Progenitor cell of endocrine pancreas (in vitro differentiated cells): ENCODE measurements at regions not wholly inside any gene's neighbourhood (a gene's known extent, or its start where the extent isn't known, plus 50 kb on each side); places are given as distances from the start of the nearest gene placed in this dataset.

Experiments used
- DNase-seq: peaks from one replicate; pipeline ENCODE4 v3.0.0; 2021; ENCODE audit warnings: low spot score; ENCODE audit not compliant: unreplicated experiment
- H3K27ac Mint-ChIP-seq: 2 replicates; pipeline ENCODE4 v1.8.0; 2021; ENCODE audit warnings: mild to moderate bottlenecking, moderate library complexity, mixed read lengths
- H3K27me3 Mint-ChIP-seq: 2 replicates; pipeline ENCODE4 v1.8.0; 2021; ENCODE audit warnings: mixed read lengths
- H3K36me3 Mint-ChIP-seq: 2 replicates; pipeline ENCODE4 v1.8.0; 2022; ENCODE audit warnings: mixed read lengths; ENCODE audit not compliant: insufficient read depth
- H3K4me1 Mint-ChIP-seq: 2 replicates; pipeline ENCODE4 v1.8.0; 2021; ENCODE audit warnings: low read depth, mixed read lengths
- H3K4me3 Mint-ChIP-seq: 2 replicates; pipeline ENCODE4 v1.8.0; 2021; ENCODE audit warnings: low read depth, mild to moderate bottlenecking, moderate library complexity, mixed read lengths
- H3K9me3 Mint-ChIP-seq: 2 replicates; pipeline ENCODE4 v1.8.0; 2021; ENCODE audit warnings: low read depth, mixed read lengths
- TF ChIP-seq, protein P1 (sequence below): fragments of 200-600 bp; sonication (generic); IDR thresholded peaks from one replicate; pipeline ENCODE4 v1.5.0; 2021; ENCODE audit warnings: antibody characterized with exemption, mild to moderate bottlenecking; ENCODE audit not compliant: unreplicated experiment

DNA sequence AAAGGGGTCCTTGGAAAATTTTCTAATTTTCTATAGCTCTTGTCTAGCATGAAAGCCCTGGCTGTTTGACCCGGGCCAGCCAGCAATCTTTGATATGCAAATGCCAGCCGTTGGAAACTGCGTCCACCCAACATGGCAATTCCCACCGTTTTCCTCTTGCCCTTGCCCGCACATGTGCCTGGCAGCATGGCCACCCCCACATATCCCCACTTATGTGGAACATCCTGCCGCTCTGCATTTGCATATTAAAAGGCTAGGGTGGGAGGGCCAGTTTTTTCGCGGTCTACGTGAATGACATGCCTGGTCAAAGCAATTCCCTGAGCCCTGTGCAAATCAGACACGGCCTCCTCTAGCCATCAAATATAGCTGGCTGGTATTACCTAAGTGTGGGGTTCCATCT lies 110.3 kb upstream of the TDRD3 start:
- Mint-ChIP-seq H3K4me3 (no peak overlapping the region), H3K27me3 (no peaks in the 10 kb centered on the region), H3K36me3 (no peaks in the 10 kb centered on the region), H3K27ac (no peak overlapping the region), H3K4me1 (no peaks in the 10 kb centered on the region), H3K9me3 (no peaks in the 10 kb centered on the region)
- no peak for DNase-seq
- TF ChIP-seq, protein P1, sequence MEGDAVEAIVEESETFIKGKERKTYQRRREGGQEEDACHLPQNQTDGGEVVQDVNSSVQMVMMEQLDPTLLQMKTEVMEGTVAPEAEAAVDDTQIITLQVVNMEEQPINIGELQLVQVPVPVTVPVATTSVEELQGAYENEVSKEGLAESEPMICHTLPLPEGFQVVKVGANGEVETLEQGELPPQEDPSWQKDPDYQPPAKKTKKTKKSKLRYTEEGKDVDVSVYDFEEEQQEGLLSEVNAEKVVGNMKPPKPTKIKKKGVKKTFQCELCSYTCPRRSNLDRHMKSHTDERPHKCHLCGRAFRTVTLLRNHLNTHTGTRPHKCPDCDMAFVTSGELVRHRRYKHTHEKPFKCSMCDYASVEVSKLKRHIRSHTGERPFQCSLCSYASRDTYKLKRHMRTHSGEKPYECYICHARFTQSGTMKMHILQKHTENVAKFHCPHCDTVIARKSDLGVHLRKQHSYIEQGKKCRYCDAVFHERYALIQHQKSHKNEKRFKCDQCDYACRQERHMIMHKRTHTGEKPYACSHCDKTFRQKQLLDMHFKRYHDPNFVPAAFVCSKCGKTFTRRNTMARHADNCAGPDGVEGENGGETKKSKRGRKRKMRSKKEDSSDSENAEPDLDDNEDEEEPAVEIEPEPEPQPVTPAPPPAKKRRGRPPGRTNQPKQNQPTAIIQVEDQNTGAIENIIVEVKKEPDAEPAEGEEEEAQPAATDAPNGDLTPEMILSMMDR, result no peak

DNA sequence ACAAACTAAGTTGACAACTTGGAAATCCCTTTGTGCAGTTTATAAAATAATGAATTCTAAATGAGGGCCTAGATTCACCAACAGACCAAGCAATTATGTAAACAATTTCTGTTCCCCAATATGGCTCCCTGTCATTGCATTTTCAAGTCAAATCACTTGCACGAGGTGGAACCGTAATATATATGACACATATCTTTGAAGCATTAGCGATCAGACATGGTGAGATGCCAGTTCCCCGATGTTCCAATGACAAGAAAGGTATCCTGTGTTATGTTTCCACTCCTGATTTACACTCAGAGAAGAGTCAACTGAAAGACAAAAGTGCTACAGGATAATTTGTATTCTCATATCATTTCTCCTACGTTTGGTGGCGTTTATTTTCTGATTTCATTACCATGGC lies 108.5 kb upstream of the TDRD3 start:
- Mint-ChIP-seq H3K4me1 (no peaks in the 10 kb centered on the region), H3K4me3 (no peak overlapping the region), H3K27me3 (no peaks in the 10 kb centered on the region), H3K9me3 (no peaks in the 10 kb centered on the region), H3K36me3 (no peaks in the 10 kb centered on the region), H3K27ac (no peak overlapping the region)
- TF ChIP-seq, protein P1, result no peak
- no peak for DNase-seq

DNA sequence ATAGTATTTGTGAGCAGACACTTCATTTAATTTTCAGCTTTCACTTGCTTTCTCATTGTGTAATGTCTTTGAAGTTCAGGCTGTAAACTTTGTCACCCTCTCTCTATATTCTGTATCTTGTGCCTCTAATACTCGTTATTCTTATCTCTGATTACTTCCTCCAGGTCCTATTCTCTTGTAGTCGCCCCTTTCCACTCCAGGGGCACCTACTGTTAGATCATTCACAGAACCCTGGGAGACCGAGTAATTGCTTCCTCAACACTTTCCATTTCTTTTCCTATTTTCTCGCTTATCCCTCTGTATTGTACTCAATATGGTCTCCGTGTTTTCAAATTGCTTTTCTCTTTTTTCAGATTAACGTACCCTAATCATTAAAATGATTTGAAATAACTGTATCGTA lies 93.9 kb upstream of the TDRD3 start:
- Mint-ChIP-seq H3K4me1 (peaks cover 11% of the 10 kb centered on the region), H3K36me3 (no peaks in the 10 kb centered on the region), H3K27ac (no peak overlapping the region), H3K9me3 (no peaks in the 10 kb centered on the region), H3K4me3 (no peak overlapping the region), H3K27me3 (peaks cover 4% of the 10 kb centered on the region)
- TF ChIP-seq, protein P1, result no peak
- no peak for DNase-seq

DNA sequence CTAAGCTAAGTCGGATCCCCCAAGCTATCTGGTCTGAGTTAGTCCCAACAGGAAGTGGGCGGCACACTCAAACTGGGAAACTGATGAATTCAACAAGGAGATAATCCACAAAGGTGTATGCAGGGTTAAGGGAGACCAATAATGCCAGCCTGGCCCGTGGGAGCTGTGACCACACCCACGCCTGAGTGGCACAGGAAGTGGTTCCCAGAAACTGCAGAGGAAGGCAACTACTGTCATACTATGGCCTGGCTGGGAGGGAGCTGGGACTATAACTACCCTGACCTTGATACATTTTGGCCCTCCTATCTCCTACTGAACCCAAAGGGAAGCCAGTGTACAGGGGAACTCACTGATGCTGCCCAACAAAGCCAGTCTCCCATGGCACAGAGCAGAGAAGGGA lies 85.5 kb upstream of the TDRD3 start:
- Mint-ChIP-seq H3K27ac (no peak overlapping the region), H3K9me3 (no peaks in the 10 kb centered on the region), H3K4me3 (no peak overlapping the region), H3K4me1 (no peaks in the 10 kb centered on the region), H3K27me3 (no peaks in the 10 kb centered on the region), H3K36me3 (no peaks in the 10 kb centered on the region)
- TF ChIP-seq, protein P1, result no peak
- no peak for DNase-seq

DNA sequence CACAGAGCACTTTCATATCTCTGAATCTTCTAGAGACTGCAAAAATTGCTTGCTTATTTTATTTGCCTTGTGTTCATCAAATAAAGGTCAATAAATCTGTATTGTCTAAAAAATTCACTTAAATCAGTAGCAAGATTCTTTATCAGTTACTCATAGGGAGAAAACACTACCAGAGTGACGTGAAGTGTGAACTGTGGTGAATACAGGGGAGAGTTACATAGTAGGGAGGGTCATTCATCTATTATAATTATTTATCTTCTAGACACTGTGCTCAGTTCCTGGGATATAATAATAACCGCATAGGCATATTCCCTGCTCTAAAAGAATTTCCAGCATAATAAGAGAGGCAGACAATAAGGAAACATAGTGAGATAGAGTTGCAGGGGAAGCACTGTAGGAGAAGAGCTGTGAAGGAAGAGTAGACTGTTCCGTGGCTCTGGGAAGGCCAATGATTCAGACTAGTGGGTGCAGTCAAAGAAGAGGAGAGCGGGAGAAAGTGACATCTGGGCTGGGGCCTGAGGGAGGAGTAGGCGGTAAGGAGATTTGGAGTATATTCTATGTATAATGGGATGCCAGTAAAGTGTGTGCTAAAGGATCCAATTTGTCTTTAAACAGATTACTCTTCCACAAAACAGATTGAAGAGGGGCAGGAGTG lies 84.0 kb upstream of the TDRD3 start:
- no peak for DNase-seq
- no peaks in the 10 kb centered on the region for H3K27me3 Mint-ChIP-seq
- TF ChIP-seq, protein P1, result no peak
- no peaks in the 10 kb centered on the region for H3K4me1 Mint-ChIP-seq
- no peaks in the 10 kb centered on the region for H3K36me3 Mint-ChIP-seq
- H3K27ac Mint-ChIP-seq, result no peak overlapping the region
- no peak overlapping the region for H3K4me3 Mint-ChIP-seq
- no peaks in the 10 kb centered on the region for H3K9me3 Mint-ChIP-seq
